ENCODE measurements at regions not wholly inside any gene's neighbourhood (a gene's known extent, or its start where the extent isn't known, plus 50 kb on each side); places are given as distances from the start of the nearest gene placed in this dataset.

GRCh38 chr1:71252900-71253299, 172.1 kb upstream of the ZRANB2 start:
- POLR2A ChIA-PET, result no interaction called here
- no peak for DNase-seq (ENCODE audit: extremely low spot score)
- no peak for TF ChIP-seq CTCF (IDR thresholded peaks at IDR 0.05; ENCODE audit: control extremely low read depth, extremely low read depth, low read depth, missing control alignments)
- CTCF ChIA-PET, result no interaction called here

GRCh38 chr1:71245246-71245645, 164.4 kb upstream of the ZRANB2 start:
- ChIA-PET POLR2A (no interaction called here), CTCF (interaction anchor here (1.4 kb wide), 1 partner anchor 8 kb away, joined by 4 read pairs; no protein-coding TSS in a partner anchor)
- no peak for DNase-seq (ENCODE audit: extremely low spot score)
- no peak for TF ChIP-seq CTCF (IDR thresholded peaks at IDR 0.05; ENCODE audit: control extremely low read depth, extremely low read depth, low read depth, missing control alignments)

- DNase-seq (ENCODE audit: extremely low spot score), result no peak
- POLR2A ChIA-PET, result no interaction called here
- CTCF ChIA-PET, result no interaction called here
- TF ChIP-seq CTCF (IDR thresholded peaks at IDR 0.05; ENCODE audit: control extremely low read depth, extremely low read depth, low read depth, missing control alignments), result no peak
These were observed 161.4 kb upstream of the ZRANB2 start for GRCh38 chr1:71242239-71242638.

GRCh38 chr1:71240656-71241055, 159.8 kb upstream of the ZRANB2 start:
- DNase-seq (ENCODE audit: extremely low spot score), result no peak
- TF ChIP-seq CTCF (IDR thresholded peaks at IDR 0.05; ENCODE audit: control extremely low read depth, extremely low read depth, low read depth, missing control alignments), result no peak
- POLR2A ChIA-PET, result no interaction called here
- CTCF ChIA-PET, result no interaction called here

- ChIA-PET CTCF (interaction anchor here (0.6 to 2.0 kb wide), 5 partner anchors 9 to 19 kb away, joined by 3 to 4 read pairs (median 4); no protein-coding TSS in a partner anchor), POLR2A (no interaction called here)
- no peak for TF ChIP-seq CTCF (IDR thresholded peaks at IDR 0.05; ENCODE audit: control extremely low read depth, extremely low read depth, low read depth, missing control alignments)
- DNase-seq (ENCODE audit: extremely low spot score), result no peak
These were observed 155.7 kb upstream of the ZRANB2 start for GRCh38 chr1:71236503-71236902.

GRCh38 chr1:71233645-71234044, 152.8 kb upstream of the ZRANB2 start:
- POLR2A ChIA-PET, result no interaction called here
- CTCF ChIA-PET, result no interaction called here
- TF ChIP-seq CTCF (IDR thresholded peaks at IDR 0.05; ENCODE audit: control extremely low read depth, extremely low read depth, low read depth, missing control alignments), result no peak
- DNase-seq (ENCODE audit: extremely low spot score), result no peak

- no peak for TF ChIP-seq CTCF (IDR thresholded peaks at IDR 0.05; ENCODE audit: control extremely low read depth, extremely low read depth, low read depth, missing control alignments)
- ChIA-PET POLR2A (no interaction called here), CTCF (no interaction called here)
- no peak for DNase-seq (ENCODE audit: extremely low spot score)
These were observed 152.0 kb upstream of the ZRANB2 start for GRCh38 chr1:71232786-71233185.

Data from GM10248 (cell line).